ENCODE measurements at regions not wholly inside any gene's neighbourhood (a gene's known extent, or its start where the extent isn't known, plus 50 kb on each side); places are given as distances from the start of the nearest gene placed in this dataset.

GRCh38 chr6:130513770-130514169 lies 148.0 kb downstream of the TMEM200A start:
- no peaks in the 10 kb centered on the region for H3K36me3 Mint-ChIP-seq
- TF ChIP-seq CTCF (IDR thresholded peaks at IDR 0.05; ENCODE audit: unreplicated experiment), result no peak
- H3K27me3 Mint-ChIP-seq (ENCODE audit: low read depth), result no peaks in the 10 kb centered on the region
- no peaks in the 10 kb centered on the region for H3K4me1 Mint-ChIP-seq
- H3K4me3 Mint-ChIP-seq, result no peak overlapping the region
- peaks cover 15% of the 10 kb centered on the region for H3K9me3 Mint-ChIP-seq
- no peak for DNase-seq (ENCODE audit: low spot score in 2 of 2, unreplicated experiment in 2 of 2)
- no peak overlapping the region for H3K27ac Mint-ChIP-seq

- no peak for DNase-seq (ENCODE audit: low spot score in 2 of 2, unreplicated experiment in 2 of 2)
- Mint-ChIP-seq H3K27ac (no peak overlapping the region), H3K36me3 (no peaks in the 10 kb centered on the region), H3K4me3 (no peak overlapping the region), H3K27me3 (ENCODE audit: low read depth) (no peaks in the 10 kb centered on the region), H3K9me3 (peaks cover 15% of the 10 kb centered on the region), H3K4me1 (no peaks in the 10 kb centered on the region)
- no peak for TF ChIP-seq CTCF (IDR thresholded peaks at IDR 0.05; ENCODE audit: unreplicated experiment)
Measured at GRCh38 chr6:130514712-130515111, 148.9 kb downstream of the TMEM200A start.

GRCh38 chr6:130515306-130515705 lies 149.5 kb downstream of the TMEM200A start:
- Mint-ChIP-seq H3K4me1 (no peaks in the 10 kb centered on the region), H3K27me3 (ENCODE audit: low read depth) (no peaks in the 10 kb centered on the region), H3K4me3 (no peak overlapping the region), H3K27ac (no peak overlapping the region), H3K36me3 (no peaks in the 10 kb centered on the region), H3K9me3 (peaks cover 10% of the 10 kb centered on the region)
- no peak for DNase-seq (ENCODE audit: low spot score in 2 of 2, unreplicated experiment in 2 of 2)
- no peak for TF ChIP-seq CTCF (IDR thresholded peaks at IDR 0.05; ENCODE audit: unreplicated experiment)

- no peak for TF ChIP-seq CTCF (IDR thresholded peaks at IDR 0.05; ENCODE audit: unreplicated experiment)
Measured at GRCh38 chr6:130516604-130517003, 150.8 kb downstream of the TMEM200A start.

GRCh38 chr6:130517444-130517931 lies 151.7 kb downstream of the TMEM200A start:
- Mint-ChIP-seq H3K27me3 (ENCODE audit: low read depth) (no peaks in the 10 kb centered on the region), H3K27ac (no peak overlapping the region), H3K36me3 (no peaks in the 10 kb centered on the region), H3K4me1 (no peaks in the 10 kb centered on the region), H3K4me3 (no peak overlapping the region), H3K9me3 (peaks cover 12% of the 10 kb centered on the region)
- no peak for DNase-seq (ENCODE audit: low spot score in 2 of 2, unreplicated experiment in 2 of 2)
- TF ChIP-seq CTCF (IDR thresholded peaks at IDR 0.05; ENCODE audit: unreplicated experiment), result no peak

More at GRCh38 chr6:130516604-130517003, 150.8 kb downstream of the TMEM200A start:
- Mint-ChIP-seq H3K9me3 (peaks cover 12% of the 10 kb centered on the region), H3K27ac (no peak overlapping the region), H3K36me3 (no peaks in the 10 kb centered on the region), H3K4me1 (no peaks in the 10 kb centered on the region), H3K4me3 (no peak overlapping the region), H3K27me3 (ENCODE audit: low read depth) (no peaks in the 10 kb centered on the region)
- DNase-seq (ENCODE audit: low spot score in 2 of 2, unreplicated experiment in 2 of 2), result no peak

GRCh38 chr6:130518588-130518987 lies 152.8 kb downstream of the TMEM200A start:
- TF ChIP-seq CTCF (IDR thresholded peaks at IDR 0.05; ENCODE audit: unreplicated experiment), result no peak
- no peak overlapping the region for H3K27ac Mint-ChIP-seq
- peaks cover 12% of the 10 kb centered on the region for H3K9me3 Mint-ChIP-seq
- no peaks in the 10 kb centered on the region for H3K36me3 Mint-ChIP-seq
- DNase-seq (ENCODE audit: low spot score in 2 of 2, unreplicated experiment in 2 of 2), result no peak
- no peaks in the 10 kb centered on the region for H3K27me3 Mint-ChIP-seq (ENCODE audit: low read depth)
- H3K4me1 Mint-ChIP-seq, result no peaks in the 10 kb centered on the region
- no peak overlapping the region for H3K4me3 Mint-ChIP-seq

Data from mesothelial cell of epicardium (in vitro differentiated cells).